SU-DHL-6 (cell line): ENCODE measurements at regions not wholly inside any gene's neighbourhood (a gene's known extent, or its start where the extent isn't known, plus 50 kb on each side); places are given as distances from the start of the nearest gene placed in this dataset.

Source experiments
- EZH2phosphoT487 ChIP-seq: fragments of 200-600 bp; sonication (generic), shearing (Covaris generic); conservative IDR thresholded peaks from 2 replicates; pipeline ENCODE4 v1.6.1; 2018; ENCODE audit warnings: mild to moderate bottlenecking, antibody characterized with exemption, low read length, moderate library complexity, mixed read lengths
- TF ChIP-seq, protein P1 (sequence below): fragments of 200-600 bp; sonication (generic); IDR thresholded peaks from one replicate; pipeline ENCODE4 v1.5.1; 2017; ENCODE audit warnings: antibody characterized with exemption, mild to moderate bottlenecking, low read length, moderate library complexity; ENCODE audit not compliant: insufficient read depth, poor library complexity, severe bottlenecking

DNA sequence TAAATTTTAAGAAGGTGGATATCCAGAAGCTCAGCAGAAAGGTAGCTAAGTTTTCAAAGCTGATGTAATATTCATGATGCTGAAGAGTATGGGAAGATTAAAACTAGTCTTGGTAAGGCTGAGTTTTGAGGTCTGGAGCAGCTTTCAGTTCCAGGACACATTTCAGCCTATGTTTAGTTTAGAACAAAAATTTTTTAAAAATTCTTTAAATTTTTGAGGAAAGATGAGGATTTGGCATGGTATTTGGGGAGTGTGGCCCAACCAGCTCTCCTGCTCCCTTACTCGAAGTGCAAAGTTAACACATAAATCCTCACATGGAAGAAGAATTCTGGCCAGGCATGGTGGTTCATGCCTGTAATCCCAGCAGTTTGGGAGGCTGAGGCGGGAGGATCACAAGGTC lies 1039.1 kb downstream of the NAALADL2 start:
- TF ChIP-seq, protein P1, sequence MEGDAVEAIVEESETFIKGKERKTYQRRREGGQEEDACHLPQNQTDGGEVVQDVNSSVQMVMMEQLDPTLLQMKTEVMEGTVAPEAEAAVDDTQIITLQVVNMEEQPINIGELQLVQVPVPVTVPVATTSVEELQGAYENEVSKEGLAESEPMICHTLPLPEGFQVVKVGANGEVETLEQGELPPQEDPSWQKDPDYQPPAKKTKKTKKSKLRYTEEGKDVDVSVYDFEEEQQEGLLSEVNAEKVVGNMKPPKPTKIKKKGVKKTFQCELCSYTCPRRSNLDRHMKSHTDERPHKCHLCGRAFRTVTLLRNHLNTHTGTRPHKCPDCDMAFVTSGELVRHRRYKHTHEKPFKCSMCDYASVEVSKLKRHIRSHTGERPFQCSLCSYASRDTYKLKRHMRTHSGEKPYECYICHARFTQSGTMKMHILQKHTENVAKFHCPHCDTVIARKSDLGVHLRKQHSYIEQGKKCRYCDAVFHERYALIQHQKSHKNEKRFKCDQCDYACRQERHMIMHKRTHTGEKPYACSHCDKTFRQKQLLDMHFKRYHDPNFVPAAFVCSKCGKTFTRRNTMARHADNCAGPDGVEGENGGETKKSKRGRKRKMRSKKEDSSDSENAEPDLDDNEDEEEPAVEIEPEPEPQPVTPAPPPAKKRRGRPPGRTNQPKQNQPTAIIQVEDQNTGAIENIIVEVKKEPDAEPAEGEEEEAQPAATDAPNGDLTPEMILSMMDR: no peak
- no peak for TF ChIP-seq EZH2phosphoT487
